B cell (primary cell): ENCODE measurements at regions not wholly inside any gene's neighbourhood (a gene's known extent, or its start where the extent isn't known, plus 50 kb on each side); places are given as distances from the start of the nearest gene placed in this dataset.

Experiments
- ATAC-seq: fragments of 200-7000 bp; cut with Tn5 transposase; one replicate; pipeline ENCODE4 v1.10.0; 2021; ENCODE audit warnings: low read depth, mild to moderate bottlenecking, moderate number of reproducible peaks, moderate library complexity
- CTCF ChIA-PET: fragments of 350-600 bp; sonication (Branson Sonifier 250); formaldehyde crosslinking; loops from one replicate; lab custom pipeline; 2021; ENCODE audit warnings: antibody characterized with exemption, inconsistent platforms; lab: Charles Lee
- POLR2A ChIA-PET: fragments of 350-600 bp; sonication (Branson Sonifier 250); formaldehyde crosslinking; loops from one replicate; lab custom pipeline; 2021; ENCODE audit warnings: antibody characterized with exemption; lab: Charles Lee
- DNase-seq: peaks from one replicate; pipeline ENCODE4 v3.0.0; 2013
- H2AFZ ChIP-seq: 2 replicates; pipeline ENCODE4 v1.6.1; 2012; ENCODE audit warnings: mild to moderate bottlenecking, low read depth, low read length; ENCODE audit not compliant: insufficient read depth, poor library complexity, severe bottlenecking
- H3K27ac ChIP-seq, 2 donors: 1 replicate in 1 of 2; 2 replicates in 1 of 2; pipeline ENCODE4 v1.5.1; 2012 to 2013; ENCODE audit warnings: low read length in 2 of 2, mild to moderate bottlenecking in 2 of 2, moderate library complexity in 1 of 2
- H3K27me3 ChIP-seq, 4 experiments: fragments of 200-600 bp in 1 of 4; sonication (generic) in 1 of 4; replicated peaks in 1 of 4; 1 replicate in 2 of 4; 2 replicates in 2 of 4; pipeline versions ENCODE4 v1.6.1 to v1.7.0; 2013 to 2016; ENCODE audit warnings: low read length in 3 of 4, mild to moderate bottlenecking in 2 of 4, mixed read lengths in 1 of 4, moderate library complexity in 1 of 4; ENCODE audit not compliant: insufficient read depth in 4 of 4, control insufficient read depth in 3 of 4; ENCODE audit errors: control extremely low read depth in 1 of 4
- H3K36me3 ChIP-seq, 2 experiments: replicated peaks in 1 of 2; 1 replicate in 1 of 2; 2 replicates in 1 of 2; pipeline versions ENCODE4 v1.6.1 to v1.7.1; 2013; ENCODE audit warnings: low read length in 1 of 2; ENCODE audit not compliant: insufficient read depth in 2 of 2, control insufficient read depth in 1 of 2; ENCODE audit errors: control extremely low read depth in 1 of 2, extremely low read depth in 1 of 2
- H3K4me1 ChIP-seq, 2 donors: fragments of 200-600 bp in 1 of 2; sonication (generic) in 1 of 2; 1 replicate in 1 of 2; 2 replicates in 1 of 2; pipeline versions ENCODE4 v1.5.1 to v1.6.1; 2013 to 2017; ENCODE audit warnings: low read length in 2 of 2; ENCODE audit not compliant: control insufficient read depth in 2 of 2, insufficient read depth in 2 of 2
- H3K4me2 ChIP-seq: replicated peaks from 2 replicates; pipeline ENCODE3; 2012; ENCODE audit warnings: mild to moderate bottlenecking, low read depth, low read length; ENCODE audit not compliant: poor library complexity, severe bottlenecking
- H3K4me3 ChIP-seq, 5 experiments: fragments of 200-600 bp in 1 of 5; sonication (generic) in 1 of 5; 1 replicate in 3 of 5; 2 replicates in 2 of 5; pipeline versions ENCODE4 v1.5.1 to v1.7.0; 2011 to 2016; ENCODE audit warnings: low read length in 4 of 5, mild to moderate bottlenecking in 4 of 5, low read depth in 2 of 5, control low read depth in 1 of 5, moderate library complexity in 1 of 5; ENCODE audit not compliant: insufficient read depth in 1 of 5; ENCODE audit errors: control extremely low read depth in 1 of 5, extremely low read depth in 1 of 5
- H3K79me2 ChIP-seq: fragments of 200-600 bp; sonication (generic); one replicate; pipeline ENCODE4 v1.6.0; 2016; ENCODE audit warnings: low read length; ENCODE audit not compliant: control insufficient read depth, insufficient read depth
- H3K9ac ChIP-seq: fragments of 200-600 bp; sonication (generic); 2 replicates; pipeline ENCODE4 v1.6.1; 2017; ENCODE audit warnings: mild to moderate bottlenecking, low read length, moderate library complexity
- H3K9me3 ChIP-seq, 3 donors: one replicate each; pipeline versions ENCODE4 v1.6.1 to v1.7.1; 2013; ENCODE audit warnings: low read length in 2 of 3; ENCODE audit not compliant: control insufficient read depth in 2 of 3, insufficient read depth in 1 of 3; ENCODE audit errors: control extremely low read depth in 1 of 3
- H4K20me1 ChIP-seq: 2 replicates; pipeline ENCODE4 v1.6.0; 2012; ENCODE audit warnings: mild to moderate bottlenecking, low read length; ENCODE audit not compliant: insufficient read depth, control insufficient read depth, poor library complexity, severe bottlenecking
- H3K27ac Mint-ChIP-seq: one replicate; pipeline ENCODE4 v1.8.0; 2021; ENCODE audit warnings: mixed read lengths
- H3K27me3 Mint-ChIP-seq: one replicate; pipeline ENCODE4 v1.8.0; 2021; ENCODE audit warnings: mixed read lengths
- H3K4me1 Mint-ChIP-seq: one replicate; pipeline ENCODE4 v1.8.0; 2021; ENCODE audit warnings: mixed read lengths
- H3K4me3 Mint-ChIP-seq: one replicate; pipeline ENCODE4 v1.8.0; 2021; ENCODE audit warnings: mixed read lengths
- H3K9me3 Mint-ChIP-seq: one replicate; pipeline ENCODE4 v1.8.0; 2022; ENCODE audit warnings: mixed read lengths; ENCODE audit not compliant: insufficient read depth
- CTCF ChIP-seq: fragments of 200-600 bp; IDR thresholded peaks from one replicate; pipeline ENCODE4 v1.8.0; 2022; ENCODE audit warnings: antibody characterized with exemption, mild to moderate bottlenecking
- EZH2 ChIP-seq: IDR thresholded peaks from 2 replicates; pipeline ENCODE4 v1.6.1; 2012; ENCODE audit warnings: borderline replicate concordance, low read depth, mild to moderate bottlenecking, moderate library complexity, low read length; ENCODE audit not compliant: insufficient read depth, poor library complexity, severe bottlenecking
- WGBS: methylation state at CpG from one replicate; pipeline ENCODE4 v1.1.5; 2013; ENCODE audit warnings: missing lambda C conversion rate; ENCODE audit not compliant: insufficient coverage; 5-methylcytosine and 5-hydroxymethylcytosine counted together
- intact Hi-C: fragments of 100-400 bp; cut with micrococcal nuclease; formaldehyde crosslinking; loops from one replicate; pipeline ENCODE4 v1.10.0; 2022

DNA sequence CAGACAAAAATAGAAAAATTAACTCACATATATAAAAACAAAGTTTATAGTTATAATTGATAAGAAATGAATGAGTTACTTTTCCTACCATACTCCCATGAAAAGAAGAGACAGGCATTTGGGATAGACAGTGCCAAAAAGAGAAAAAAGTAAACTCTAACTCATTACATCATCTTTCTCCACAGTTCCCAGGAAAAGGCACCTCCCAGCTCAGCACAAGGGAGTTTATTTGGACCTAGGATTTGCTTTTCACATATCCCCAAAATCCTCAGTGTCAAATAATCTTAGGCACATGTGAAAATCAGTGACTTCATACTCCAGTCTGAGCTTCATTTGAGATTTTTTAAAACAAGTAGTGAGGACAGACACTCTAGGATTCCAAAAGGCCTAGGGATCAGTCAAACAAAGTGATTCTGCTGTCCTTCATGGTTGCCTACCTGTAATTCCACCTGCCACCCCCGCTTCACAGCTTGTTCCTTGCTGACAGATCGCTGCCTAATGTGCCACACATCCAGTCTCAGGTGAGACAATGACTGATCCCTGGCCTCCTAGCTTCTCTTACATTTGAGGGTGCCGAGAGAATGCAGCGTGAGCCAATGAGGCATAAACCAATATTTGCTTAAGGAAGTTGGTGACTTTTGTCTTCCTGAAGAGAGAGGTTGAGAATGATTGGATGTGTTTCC, 573.7 kb downstream of the TBL1XR1 start:
- Mint-ChIP-seq H3K27me3 (no peaks in the 10 kb centered on the region), H3K4me3 (no peak overlapping the region), H3K9me3 (no peaks in the 10 kb centered on the region), H3K4me1 (no peaks in the 10 kb centered on the region), H3K27ac (no peak overlapping the region)
- Histone ChIP-seq H3K4me3 (no peak overlapping the region), H3K36me3 (no peaks in the 10 kb centered on the region), H3K27me3 (no peaks in the 10 kb centered on the region), H3K27ac (no peak overlapping the region), H3K4me2 (no peak overlapping the region), H3K9me3 (no peaks in the 10 kb centered on the region), H4K20me1 (no peaks in the 10 kb centered on the region), H3K4me1 (no peaks in the 10 kb centered on the region), H3K9ac (no peak overlapping the region), H3K79me2 (no peaks in the 10 kb centered on the region), H2AFZ (no peak overlapping the region)
- no peak for DNase-seq
- no peak for ATAC-seq
- TF ChIP-seq CTCF (no peak), EZH2 (no peak)
- CTCF ChIA-PET = no interaction called here
- intact Hi-C loops = no loop called here
- 97% methylated on average over 3 of the region's 4 CpGs for WGBS
- POLR2A ChIA-PET = no interaction called here

GRCh38 chr3:176619833-176620232, 577.4 kb downstream of the TBL1XR1 start:
- no peak for ATAC-seq
- no peaks in the 10 kb centered on the region for H3K27me3 Mint-ChIP-seq

More at GRCh38 chr3:176619833-176620232, 577.4 kb downstream of the TBL1XR1 start:
- ChIA-PET POLR2A (no interaction called here), CTCF (no interaction called here)
- Histone ChIP-seq H3K36me3 (no peaks in the 10 kb centered on the region), H4K20me1 (no peaks in the 10 kb centered on the region), H3K79me2 (no peaks in the 10 kb centered on the region), H3K4me1 (no peaks in the 10 kb centered on the region), H3K4me3 (no peak overlapping the region), H2AFZ (no peak overlapping the region), H3K27me3 (no peaks in the 10 kb centered on the region), H3K27ac (no peak overlapping the region), H3K4me2 (no peak overlapping the region), H3K9ac (no peak overlapping the region), H3K9me3 (no peaks in the 10 kb centered on the region)
- Mint-ChIP-seq H3K4me3 (no peak overlapping the region), H3K4me1 (no peaks in the 10 kb centered on the region), H3K9me3 (no peaks in the 10 kb centered on the region), H3K27ac (no peak overlapping the region)
- intact Hi-C loops = no loop called here
- no peak for DNase-seq
- no peak for TF ChIP-seq EZH2
- TF ChIP-seq CTCF = no peak
- no CpG with 5 or more reads among the region's 3 CpGs for WGBS
